ENCODE measurements at regions not wholly inside any gene's neighbourhood (a gene's known extent, or its start where the extent isn't known, plus 50 kb on each side); places are given as distances from the start of the nearest gene placed in this dataset.

DNA sequence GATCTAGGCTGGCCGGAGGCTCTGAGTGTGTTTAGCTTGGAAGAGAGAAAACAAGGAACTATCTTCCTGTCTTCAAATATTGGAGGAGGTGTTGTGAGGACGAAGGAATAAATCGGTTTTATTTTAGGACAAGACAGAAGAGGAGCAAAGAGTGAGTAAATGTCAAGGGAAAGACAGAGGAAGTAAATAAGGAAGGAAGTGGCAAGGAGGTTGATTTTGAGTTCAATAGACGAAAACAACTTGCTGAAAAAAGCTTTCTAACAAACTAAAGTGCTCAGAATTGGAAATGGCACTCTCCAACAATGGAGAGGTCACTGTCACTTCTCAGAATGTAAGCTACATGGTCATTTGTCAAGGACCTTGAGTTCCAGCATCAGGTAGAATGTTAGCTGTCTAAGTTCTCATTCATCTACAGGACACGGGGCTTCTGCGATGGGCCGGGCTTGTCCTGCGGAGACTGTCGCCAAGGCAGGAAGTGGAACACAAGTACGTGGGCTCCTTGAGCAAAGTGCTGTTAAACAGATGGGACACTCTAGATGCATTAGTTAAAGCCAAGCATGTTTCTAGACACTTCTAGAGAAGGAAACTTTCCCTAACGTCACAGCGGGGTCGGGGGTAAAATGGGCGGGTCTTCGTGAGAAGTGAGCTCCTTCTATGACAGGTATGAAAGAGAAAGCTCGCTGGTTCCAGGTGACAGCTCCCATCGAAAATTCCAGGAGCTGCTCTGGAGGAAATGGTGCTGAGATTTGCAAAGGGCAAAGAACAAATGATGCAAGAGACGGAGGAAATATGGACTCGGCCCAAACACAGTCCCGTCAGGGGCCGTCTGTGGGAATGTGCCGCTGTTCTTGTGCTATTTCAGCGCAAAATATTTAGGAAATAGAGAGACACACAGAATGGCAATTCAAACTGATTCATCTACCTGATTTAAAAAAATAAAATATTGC lies 103.9 kb upstream of the UBL3 start:
- no peak for DNase-seq (ENCODE audit: low spot score)

DNA sequence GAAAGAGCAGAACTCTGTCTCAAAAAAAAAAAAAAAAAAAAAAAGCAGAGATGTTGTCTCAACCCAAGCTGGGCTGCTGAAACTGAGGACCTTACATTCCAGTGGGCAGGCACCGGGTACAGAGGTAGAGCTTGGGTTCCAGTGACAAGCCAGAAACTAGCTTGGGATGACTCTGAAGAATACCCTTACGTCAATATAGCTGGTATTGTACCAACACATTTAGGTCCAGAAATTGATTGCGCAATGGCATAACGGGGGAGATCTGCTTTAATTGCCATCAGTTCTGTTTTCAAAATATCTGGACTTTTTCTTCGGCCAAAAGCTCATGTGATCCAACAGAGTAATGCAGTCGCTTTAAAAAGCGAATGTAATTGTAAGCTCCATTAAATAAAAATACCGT lies 103.1 kb upstream of the UBL3 start:
- no peak for DNase-seq (ENCODE audit: low spot score)

DNA sequence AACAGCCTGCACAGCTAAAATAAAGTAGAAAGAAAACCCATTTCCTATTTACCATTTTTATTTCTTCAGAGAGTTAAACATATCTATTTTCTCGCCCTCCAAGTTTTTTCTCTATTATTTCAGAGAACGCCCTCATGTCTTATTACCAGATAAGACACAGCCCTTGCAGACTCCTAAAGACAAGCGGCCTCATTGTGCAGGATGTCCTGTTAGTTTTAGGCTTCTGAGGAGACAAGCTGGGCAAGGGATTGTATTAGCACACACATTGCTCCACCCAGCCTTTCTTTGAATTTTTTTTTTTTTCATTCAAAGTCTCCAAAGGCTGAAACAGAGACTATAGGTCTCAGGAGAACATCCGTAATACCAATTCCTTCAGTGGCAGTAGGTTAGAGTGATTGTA lies 101.8 kb upstream of the UBL3 start:
- no peak for DNase-seq (ENCODE audit: low spot score)

DNA sequence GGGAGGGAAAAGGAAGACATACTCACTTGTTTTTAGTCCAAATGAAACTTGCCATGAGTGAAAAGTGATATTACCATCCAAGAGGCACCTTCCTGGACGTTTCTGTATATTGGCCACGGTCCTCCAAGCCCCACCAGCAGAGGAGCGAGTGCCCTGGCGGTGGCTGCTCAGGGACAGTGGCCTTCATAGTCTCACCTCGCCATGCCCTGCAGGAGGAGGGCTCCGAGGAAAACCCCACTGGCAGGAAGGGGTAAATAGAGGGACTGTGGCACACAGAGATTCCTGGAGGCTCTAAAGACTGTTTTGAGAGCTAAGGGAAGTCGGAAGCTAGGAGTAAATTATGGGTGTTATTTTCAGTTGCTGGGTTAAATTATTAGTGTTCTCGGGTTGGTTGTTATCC lies 98.4 kb upstream of the UBL3 start:
- no peak for DNase-seq (ENCODE audit: low spot score)

DNA sequence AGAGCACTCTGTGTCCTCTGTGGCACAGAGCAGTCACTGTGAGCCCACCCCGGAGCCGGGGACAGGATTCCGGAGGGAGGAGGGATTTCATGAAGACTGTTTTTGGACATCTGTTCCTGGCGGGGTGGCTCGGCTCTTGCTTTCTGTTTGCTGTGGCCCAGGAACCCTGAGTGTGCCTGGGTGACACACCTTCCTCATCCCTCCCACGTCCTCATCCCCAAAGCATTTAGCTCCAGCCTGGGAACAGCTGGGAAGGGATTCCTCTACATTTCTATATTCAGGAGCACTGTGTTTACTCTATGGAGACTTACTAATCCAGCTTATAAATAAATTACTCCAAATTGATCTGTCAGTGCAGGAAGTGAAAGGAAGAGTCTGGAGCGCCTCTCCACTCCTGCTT lies 97.8 kb upstream of the UBL3 start:
- DNase-seq (ENCODE audit: low spot score) = no peak

DNA sequence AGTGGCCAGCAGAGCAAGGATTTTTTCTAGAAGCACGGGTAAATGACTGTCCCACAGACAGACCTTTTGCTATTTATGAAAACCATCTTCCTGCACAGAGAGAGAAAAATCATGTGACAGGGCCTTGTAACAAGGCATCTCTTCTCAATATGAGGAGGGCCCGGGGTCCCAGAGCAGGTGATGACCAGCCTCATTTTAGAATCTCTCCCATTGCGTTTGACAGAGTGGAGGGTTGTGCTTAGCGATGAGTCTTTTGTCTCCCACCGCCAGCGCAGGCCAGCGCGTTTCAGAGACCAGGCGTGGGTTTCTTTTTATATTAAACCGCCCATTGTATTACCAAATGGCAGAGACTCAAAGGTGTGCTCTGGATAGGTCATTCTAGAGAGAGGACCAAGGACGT lies 97.4 kb upstream of the UBL3 start:
- no peak for DNase-seq (ENCODE audit: low spot score)

DNA sequence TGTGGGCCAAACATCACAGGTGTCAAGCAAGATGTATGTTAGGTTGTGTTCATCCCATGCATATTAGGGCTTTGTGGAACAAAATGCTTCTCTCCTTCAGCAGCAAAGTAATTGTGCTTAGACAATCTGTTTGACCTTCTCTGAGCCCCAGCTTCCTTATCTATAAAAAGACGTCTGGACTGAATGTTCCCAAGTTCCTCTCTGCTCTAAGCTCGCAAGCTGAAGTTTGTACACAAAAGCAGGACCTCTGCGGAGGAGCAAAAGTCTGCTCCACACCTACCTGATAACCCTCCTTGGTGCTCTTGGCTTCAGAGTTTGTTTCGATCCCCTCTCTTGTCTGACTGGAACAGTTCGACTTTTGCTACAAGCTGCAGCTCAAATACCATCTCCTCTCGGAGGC lies 95.7 kb upstream of the UBL3 start:
- no peak for DNase-seq (ENCODE audit: low spot score)

DNA sequence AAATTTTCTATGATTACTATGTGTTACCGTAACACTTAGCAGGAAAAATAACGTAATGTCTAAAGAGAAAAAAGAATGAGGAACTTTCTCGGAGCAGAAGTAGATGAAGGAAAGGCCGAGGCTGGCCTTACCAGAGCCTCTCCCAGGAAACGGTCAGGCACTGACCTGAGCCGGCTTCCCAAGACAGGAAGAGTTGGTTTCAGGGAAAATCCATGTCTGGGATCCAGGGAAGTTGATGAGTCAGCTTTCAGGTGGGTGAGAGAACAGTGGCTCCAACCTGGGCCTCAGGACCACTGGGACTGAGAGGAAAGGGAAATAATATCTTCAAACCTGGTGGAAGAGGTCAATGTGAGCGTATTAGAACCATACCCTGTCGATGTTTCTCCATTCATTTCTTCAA lies 93.3 kb upstream of the UBL3 start:
- no peak for DNase-seq (ENCODE audit: low spot score)

DNA sequence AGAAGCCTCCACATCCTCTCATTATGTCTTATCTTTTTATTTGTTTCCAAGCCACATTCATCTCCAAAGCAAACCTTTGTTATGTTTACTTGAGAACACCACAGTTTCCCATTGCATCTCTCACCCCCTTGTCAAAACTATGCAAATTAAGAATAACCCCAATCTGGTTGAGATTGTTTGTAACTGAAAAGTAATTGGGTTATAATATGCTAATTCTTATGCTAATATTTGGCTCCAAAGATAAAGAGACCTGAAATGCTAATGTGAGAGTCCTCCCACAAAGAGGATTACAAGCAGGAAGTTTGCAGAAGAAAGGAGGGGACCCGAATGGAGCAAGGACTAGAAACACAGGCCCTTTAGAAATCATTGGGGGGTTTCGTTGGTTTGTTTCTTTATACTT lies 92.9 kb upstream of the UBL3 start:
- no peak for DNase-seq (ENCODE audit: low spot score)

DNA sequence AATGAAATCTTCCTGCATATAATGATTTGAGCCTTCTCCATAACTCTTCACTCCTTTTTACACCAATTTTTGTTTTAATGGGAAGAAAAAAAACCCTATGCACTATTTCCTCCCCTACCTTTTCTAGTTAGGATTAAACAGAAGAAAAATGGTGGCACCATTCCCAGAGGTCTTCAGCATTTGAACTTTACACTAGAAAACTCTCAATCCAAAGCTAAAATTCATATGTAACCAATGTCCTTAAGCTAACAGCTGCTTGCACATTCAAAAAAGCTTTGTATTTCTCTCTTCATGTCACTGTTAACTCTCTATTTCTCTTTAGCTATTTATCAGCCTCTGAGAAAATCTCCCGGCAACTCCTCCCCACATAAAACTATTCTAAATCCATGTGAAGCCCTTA lies 90.3 kb upstream of the UBL3 start:
- DNase-seq (ENCODE audit: low spot score) = no peak

DNA sequence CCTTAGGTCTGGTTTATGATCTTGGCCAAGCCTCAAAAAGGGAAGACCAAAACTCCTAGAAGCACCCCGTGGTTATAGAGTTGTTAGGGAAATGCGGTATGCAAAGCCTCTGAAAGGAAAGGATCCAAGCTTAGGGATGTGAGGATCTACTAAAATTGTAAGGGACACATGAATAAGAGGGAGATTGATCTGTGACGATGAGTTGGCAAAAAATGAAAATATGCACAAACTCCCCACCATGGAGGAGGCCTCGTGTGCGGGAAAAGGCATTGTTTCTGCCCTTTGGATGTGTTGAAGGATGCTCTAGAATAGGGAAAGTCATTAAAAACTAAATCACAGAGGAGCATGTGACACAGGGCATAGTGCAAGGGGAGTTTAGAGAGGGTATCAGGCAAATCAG lies 88.7 kb upstream of the UBL3 start:
- no peak for DNase-seq (ENCODE audit: low spot score)

DNA sequence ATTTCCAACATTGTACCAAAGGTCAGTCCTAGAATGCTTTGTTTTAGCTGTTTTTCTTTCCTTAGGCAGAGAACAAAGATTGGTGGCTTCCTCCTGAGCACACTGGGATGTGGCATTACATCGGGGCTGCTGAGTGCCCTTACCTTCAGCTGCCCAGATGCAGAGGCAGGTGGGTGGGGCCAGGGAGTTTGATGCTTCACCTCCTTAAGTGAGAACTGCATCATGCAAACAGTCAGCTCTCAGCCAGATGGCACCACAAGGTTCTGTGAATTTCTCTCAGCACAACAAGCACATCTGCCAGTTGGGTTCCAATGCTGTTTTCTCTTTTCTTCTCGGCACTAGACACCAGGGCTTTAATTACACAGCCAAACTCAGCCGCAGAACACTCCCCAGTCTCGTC lies 87.4 kb upstream of the UBL3 start:
- DNase-seq (ENCODE audit: low spot score) = no peak

DNA sequence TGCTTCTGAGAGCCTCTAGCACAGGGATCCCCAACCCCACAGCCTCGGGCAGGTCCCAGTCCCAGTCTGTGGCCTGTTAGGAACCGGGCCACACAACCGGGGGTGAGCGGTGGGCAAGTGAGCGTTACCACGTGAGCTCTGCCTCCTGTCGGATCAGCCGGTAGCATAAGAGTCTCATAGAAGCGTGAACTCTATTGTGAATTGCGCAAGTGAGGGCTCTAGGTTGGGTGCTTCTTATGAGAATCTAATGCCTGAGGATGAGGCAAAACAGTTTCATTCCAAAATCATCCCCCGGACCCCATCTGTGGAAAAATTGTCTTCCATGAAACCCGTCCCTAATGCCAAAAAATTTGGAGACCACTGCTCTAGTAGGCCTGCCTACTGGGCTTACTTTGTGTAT lies 87.0 kb upstream of the UBL3 start:
- DNase-seq (ENCODE audit: low spot score) = no peak

DNA sequence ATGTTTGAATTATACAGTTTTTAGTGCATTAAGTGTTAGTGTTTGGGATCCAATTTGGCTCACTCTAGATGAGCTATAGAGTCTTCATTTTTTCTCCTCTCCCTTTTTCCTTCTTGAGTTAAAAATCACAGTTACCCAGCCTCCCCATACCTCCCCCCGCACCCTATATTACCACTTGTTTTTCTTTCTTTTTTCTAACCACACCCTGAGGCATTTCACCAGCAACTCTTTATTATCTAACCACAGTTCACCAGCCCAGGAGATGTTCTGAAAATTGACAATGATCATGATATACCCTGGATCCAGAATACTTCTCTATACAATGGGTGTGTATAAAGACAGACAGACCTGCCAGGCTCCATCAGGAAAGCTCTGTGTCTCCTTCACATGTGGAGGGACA lies 86.5 kb upstream of the UBL3 start:
- no peak for DNase-seq (ENCODE audit: low spot score)

DNA sequence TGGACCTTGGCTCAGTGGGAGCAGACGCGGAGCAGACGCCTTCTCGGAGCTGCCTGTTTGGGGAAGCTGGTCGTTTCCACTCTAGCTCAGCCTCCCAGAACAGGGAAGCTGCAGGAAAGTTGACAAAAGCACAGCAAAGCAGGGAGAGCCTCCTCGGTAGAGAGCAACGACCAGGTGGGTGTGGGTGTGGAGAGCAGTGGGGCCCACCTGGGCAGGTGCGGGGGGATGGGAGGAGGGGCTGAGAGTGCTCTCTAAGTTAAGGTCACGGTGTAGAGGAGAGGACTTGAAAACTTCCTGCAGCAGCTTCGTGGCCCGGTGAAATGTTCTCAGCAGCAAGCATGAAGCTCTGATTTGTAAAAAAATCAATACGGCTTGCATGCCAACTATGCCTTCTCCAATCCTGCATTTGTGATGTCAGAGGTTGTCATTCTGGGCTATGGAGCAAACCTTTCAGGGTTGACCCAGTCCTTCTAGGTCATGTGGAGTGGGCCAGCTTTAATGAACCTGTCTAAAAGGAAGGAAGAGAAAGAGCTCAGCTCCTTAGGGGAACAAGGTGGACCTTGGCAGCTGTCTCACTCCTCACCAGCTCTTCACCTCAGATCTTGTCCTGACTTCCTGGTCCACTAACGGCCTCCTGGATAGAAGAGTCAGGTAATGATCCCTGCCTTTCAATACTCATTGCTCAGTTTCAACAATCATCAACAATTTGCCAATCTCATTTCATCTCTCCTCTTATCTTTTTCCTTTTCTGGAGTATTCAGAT lies 85.8 kb upstream of the UBL3 start:
- no peak for DNase-seq (ENCODE audit: low spot score)

DNA sequence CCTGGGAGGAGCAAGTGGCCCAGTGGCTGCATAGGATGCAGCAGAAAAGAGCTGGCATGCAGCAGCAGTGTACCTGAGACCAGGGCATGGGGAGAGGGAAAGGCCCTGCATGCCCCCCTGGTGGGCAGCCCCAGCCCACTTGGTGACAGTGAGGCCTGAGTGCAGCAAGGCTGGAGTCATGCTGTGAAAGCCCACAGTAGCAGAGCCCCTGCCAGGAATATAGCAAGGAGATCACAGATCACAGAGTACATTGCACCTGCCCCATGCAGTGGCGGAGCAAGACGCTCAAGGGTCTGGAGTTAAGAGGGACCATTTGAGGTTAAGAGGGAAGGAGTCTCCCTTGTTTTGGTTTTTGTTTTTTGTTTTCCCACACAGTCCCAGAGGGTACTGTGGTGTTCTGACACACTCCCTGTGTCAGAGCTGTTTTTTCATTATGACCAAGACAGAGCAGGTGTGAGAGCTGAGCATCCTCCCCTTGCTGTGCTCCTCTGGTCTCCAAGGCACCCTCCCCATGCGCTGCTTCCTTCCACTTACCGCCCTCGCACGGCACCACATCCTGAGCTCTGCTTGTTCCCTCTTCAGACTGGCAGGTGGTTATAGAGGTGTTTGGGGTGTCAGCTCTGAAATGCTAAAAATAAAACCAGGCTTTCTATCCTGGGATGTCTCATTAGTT lies 85.0 kb upstream of the UBL3 start:
- DNase-seq (ENCODE audit: low spot score) = no peak

DNA sequence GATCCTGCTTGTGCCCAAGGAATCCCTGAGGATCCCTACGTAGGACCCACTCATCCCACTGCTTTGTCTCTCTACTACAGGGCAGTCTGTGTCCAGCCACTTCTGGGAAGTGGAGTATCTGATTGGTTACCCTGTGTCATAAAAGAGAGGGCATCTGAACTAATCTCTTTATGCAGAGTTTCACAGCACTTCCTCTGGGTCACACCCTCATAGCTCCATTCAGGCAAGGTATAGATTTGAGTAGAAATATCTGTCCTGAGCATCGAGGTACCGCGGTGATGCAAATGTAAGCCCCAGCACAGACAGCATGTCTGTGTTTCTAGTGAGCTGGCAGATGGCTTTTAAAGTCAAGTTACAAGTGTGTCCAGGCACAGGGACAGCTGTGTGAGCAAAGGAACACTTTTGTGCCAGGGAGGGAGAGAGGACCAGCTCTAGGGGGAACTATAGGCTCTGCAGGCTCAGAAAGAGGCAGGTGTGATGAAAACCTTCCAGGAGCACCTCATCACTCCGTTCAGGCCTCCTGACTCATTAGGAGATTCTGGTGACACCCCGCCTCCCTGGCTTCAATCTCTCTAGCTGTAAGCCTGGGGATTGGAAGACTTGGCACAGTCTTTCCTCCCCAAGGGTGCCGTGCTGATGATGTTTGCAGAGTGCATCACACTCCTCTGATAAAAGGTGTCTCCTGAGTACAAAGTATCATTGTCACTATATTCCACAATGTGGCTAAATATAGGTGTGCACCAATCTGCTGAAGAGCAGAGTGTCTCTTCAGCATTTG lies 84.3 kb upstream of the UBL3 start:
- no peak for DNase-seq (ENCODE audit: low spot score)

DNA sequence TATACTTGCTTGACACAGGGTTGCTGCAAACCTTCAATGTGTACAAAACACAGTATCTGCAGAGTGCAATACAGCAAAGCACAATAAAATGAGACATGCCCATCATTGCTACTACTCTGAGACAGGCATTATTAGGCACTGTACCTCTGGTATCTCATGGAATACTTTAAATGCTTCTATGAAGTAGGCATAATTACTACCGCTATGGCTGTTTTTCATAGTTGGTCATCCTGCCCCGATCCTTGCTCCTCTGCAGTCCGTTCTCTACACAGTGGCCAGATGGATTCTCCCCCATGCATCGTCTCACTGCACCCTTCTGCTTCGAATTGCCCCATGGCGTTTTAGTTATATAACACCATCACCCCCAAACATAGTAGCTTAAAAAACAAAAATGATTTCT lies 83.0 kb upstream of the UBL3 start:
- no peak for DNase-seq (ENCODE audit: low spot score)

DNA sequence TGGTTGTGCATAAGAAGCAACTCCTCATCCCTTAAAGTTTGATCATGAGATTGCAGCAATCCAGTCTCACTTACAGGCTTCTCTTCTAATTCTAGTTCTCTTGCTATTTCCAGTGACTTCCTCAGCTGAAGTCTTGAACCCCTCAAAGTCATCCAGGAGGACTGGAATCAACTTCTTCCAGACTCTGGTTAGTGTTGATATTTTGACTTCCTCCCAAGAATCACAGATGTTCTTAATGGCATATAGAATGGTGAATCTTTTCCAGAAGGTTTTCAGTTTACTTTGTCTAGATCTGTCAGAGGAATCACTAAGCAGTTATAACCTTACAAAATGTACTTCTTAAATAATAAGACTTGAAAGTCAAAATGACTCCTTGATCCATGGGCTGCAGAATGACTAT lies 81.3 kb upstream of the UBL3 start:
- no peak for DNase-seq (ENCODE audit: low spot score)

DNA sequence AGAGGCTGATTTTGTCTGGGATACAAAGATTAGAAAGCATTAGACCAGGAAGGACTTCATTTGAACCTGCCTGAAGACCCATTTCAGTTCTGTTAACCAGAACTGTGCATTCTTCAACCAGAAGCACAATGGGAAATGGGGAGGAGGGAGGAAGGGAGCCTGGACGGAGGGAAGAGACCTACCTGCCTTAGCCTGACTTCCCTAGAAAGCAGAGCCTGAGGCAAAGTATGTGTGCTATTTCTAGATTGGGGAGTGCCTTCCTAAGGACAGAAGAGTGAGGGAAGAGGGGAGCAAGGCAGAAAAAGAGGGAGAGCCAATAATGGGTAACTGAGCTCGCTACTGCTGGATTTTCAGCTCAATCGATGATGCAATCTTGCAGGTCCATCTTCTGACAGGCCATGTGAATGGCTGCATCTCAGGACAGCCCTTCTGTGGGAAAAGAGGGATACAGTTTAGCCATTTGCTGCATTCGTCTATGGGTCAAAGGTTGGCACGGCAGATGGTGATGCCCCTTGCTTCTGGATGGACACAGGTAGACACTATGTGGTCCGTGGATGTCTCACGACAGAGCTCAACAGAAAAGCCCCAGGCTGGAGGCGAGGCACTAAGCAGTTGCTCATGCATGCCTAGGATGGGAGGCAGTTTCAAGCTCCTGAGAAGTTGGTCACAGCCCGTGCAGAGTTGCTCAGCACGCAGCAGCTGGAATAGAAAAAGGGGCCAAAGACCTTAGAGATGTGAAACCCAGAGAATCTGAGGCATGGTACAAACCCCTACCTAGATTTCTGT lies 78.8 kb upstream of the UBL3 start:
- no peak for DNase-seq (ENCODE audit: low spot score)

DNA sequence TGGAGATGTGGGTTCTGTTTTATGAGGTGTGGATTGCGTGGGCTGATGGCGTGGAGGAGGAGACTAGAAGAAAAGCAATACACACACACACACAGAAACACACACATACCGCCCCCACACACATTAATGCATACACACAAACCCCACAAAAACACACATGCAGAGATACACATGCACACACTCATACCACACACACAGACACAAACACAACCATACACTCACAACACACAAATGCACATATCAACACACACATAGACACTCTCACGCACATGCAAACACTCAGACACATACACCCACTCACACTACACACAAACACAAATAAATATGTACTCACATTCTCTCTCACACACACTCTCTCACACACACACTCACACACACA lies 75.7 kb upstream of the UBL3 start:
- DNase-seq (ENCODE audit: low spot score) = no peak

Measured in hematopoietic multipotent progenitor cell treated with erythropoietin and hydrocortisone succinate and interleukin-3 and kit ligand, for 17 days (in vitro differentiated cells).